ENCODE measurements at regions not wholly inside any gene's neighbourhood (a gene's known extent, or its start where the extent isn't known, plus 50 kb on each side); places are given as distances from the start of the nearest gene placed in this dataset.

GRCh38 chr3:7793786-7794185, 707.8 kb upstream of the LMCD1 start:
- TF ChIP-seq JUN (IDR thresholded peaks at IDR 0.05; ENCODE audit: borderline replicate concordance, insufficient read depth, insufficient read length, low read depth): no peak
- TF ChIP-seq POLR2AphosphoS5 (IDR thresholded peaks at IDR 0.05; ENCODE audit: insufficient read depth, low read depth, low read length): no peak
- POLR2A ChIA-PET: no interaction called here
- CTCF ChIA-PET: interaction anchor here (1.3 kb wide), 1 partner anchor 110 kb away, joined by 3 read pairs; no protein-coding TSS in a partner anchor
- FAIRE-seq (no peak), DNase-seq (ENCODE audit: low read depth, low spot score) (no peak)
- Histone ChIP-seq H3K9me3 (replicated peaks; ENCODE audit: control insufficient read depth, insufficient read depth, low read length) (no peaks in the 10 kb centered on the region), H3K27me3 (ENCODE audit: control insufficient read depth in 2 of 2, insufficient read depth in 2 of 2, low read length in 2 of 2) (no peaks in the 10 kb centered on the region), H2AFZ (ENCODE audit: low read depth, low read length) (no peak overlapping the region), H3K4me1 (ENCODE audit: control insufficient read depth, extremely low read depth, insufficient read depth, low read length) (no peaks in the 10 kb centered on the region), H3K27ac (ENCODE audit: insufficient read depth, low read depth, low read length) (no peak overlapping the region), H3K36me3 (ENCODE audit: control insufficient read depth in 2 of 2, extremely low read depth in 1 of 2, insufficient read depth in 2 of 2, low read length in 2 of 2) (no peaks in the 10 kb centered on the region), H4K20me1 (replicated peaks; ENCODE audit: control insufficient read depth, extremely low read depth, insufficient read depth, low read length) (no peaks in the 10 kb centered on the region), H3K79me2 (ENCODE audit: control insufficient read depth, insufficient read depth, low read length) (no peaks in the 10 kb centered on the region), H3K9me1 (replicated peaks; ENCODE audit: control insufficient read depth, extremely low read depth, insufficient read depth, low read length) (no peaks in the 10 kb centered on the region), H3K4me3 (replicated peaks in 1 of 3; ENCODE audit: insufficient read depth in 1 of 3, low read depth in 1 of 3, low read length in 3 of 3) (no peak overlapping the region), H3K9ac (replicated peaks; ENCODE audit: extremely low read depth, insufficient read depth, low read length) (no peak overlapping the region), H3K4me2 (ENCODE audit: insufficient read depth, low read length) (no peak overlapping the region)
- no TSS peak for BruUV-seq (replicated peaks)
- intact Hi-C loops (cut with micrococcal nuclease): no loop called here
- dilution Hi-C loops (cut with MboI; ENCODE audit: extremely low pct_ligation_motif_present, low sequenced_read_pairs): no loop called here

- Histone ChIP-seq H3K9ac (replicated peaks; ENCODE audit: extremely low read depth, insufficient read depth, low read length) (no peak overlapping the region), H3K9me3 (replicated peaks; ENCODE audit: control insufficient read depth, insufficient read depth, low read length) (no peaks in the 10 kb centered on the region), H4K20me1 (replicated peaks; ENCODE audit: control insufficient read depth, extremely low read depth, insufficient read depth, low read length) (no peaks in the 10 kb centered on the region), H3K27ac (ENCODE audit: insufficient read depth, low read depth, low read length) (no peak overlapping the region), H3K9me1 (replicated peaks; ENCODE audit: control insufficient read depth, extremely low read depth, insufficient read depth, low read length) (no peaks in the 10 kb centered on the region), H3K4me3 (replicated peaks in 1 of 3; ENCODE audit: insufficient read depth in 1 of 3, low read depth in 1 of 3, low read length in 3 of 3) (no peak overlapping the region), H3K27me3 (ENCODE audit: control insufficient read depth in 2 of 2, insufficient read depth in 2 of 2, low read length in 2 of 2) (no peaks in the 10 kb centered on the region), H3K4me2 (ENCODE audit: insufficient read depth, low read length) (no peak overlapping the region), H3K36me3 (ENCODE audit: control insufficient read depth in 2 of 2, extremely low read depth in 1 of 2, insufficient read depth in 2 of 2, low read length in 2 of 2) (no peaks in the 10 kb centered on the region), H3K4me1 (ENCODE audit: control insufficient read depth, extremely low read depth, insufficient read depth, low read length) (no peaks in the 10 kb centered on the region), H3K79me2 (ENCODE audit: control insufficient read depth, insufficient read depth, low read length) (no peaks in the 10 kb centered on the region), H2AFZ (ENCODE audit: low read depth, low read length) (no peak overlapping the region)
- FAIRE-seq (no peak), DNase-seq (ENCODE audit: low read depth, low spot score) (no peak)
- dilution Hi-C loops (cut with MboI; ENCODE audit: extremely low pct_ligation_motif_present, low sequenced_read_pairs): no loop called here
- intact Hi-C loops (cut with micrococcal nuclease): no loop called here
- no TSS peak for BruUV-seq (replicated peaks)
- ChIA-PET CTCF (no interaction called here), POLR2A (no interaction called here)
- TF ChIP-seq POLR2A (IDR thresholded peaks at IDR 0.05; ENCODE audit: low read depth, low read length): no peak
Measured at GRCh38 chr3:7798276-7798675, 703.3 kb upstream of the LMCD1 start.

All from endothelial cell of umbilical vein (primary cell).